ENCODE measurements at regions not wholly inside any gene's neighbourhood (a gene's known extent, or its start where the extent isn't known, plus 50 kb on each side); places are given as distances from the start of the nearest gene placed in this dataset.

- no peaks in the 10 kb centered on the region for H3K27me3 ChIP-seq (ENCODE audit: insufficient read depth, low read depth)
- H2AFZ ChIP-seq (ENCODE audit: low read depth): no peak overlapping the region
- H3K4me1 ChIP-seq (ENCODE audit: low read depth, poor library complexity, severe bottlenecking): no peaks in the 10 kb centered on the region
- H4K20me1 ChIP-seq (ENCODE audit: insufficient read depth): no peaks in the 10 kb centered on the region
- H3K9ac ChIP-seq: no peak overlapping the region
- H3K4me2 ChIP-seq: no peak overlapping the region
- no peaks in the 10 kb centered on the region for H3K36me3 ChIP-seq (ENCODE audit: insufficient read depth)
- no peak overlapping the region for H3K27ac ChIP-seq
- no peaks in the 10 kb centered on the region for H3K79me2 ChIP-seq (ENCODE audit: insufficient read depth, low read depth)
- H3K4me3 ChIP-seq (IDR thresholded peaks at IDR 0.05; ENCODE audit: insufficient read depth, low read depth, low read length): no peak overlapping the region
- TF ChIP-seq CTCF (conservative IDR thresholded peaks at IDR 0.05; ENCODE audit: low read depth, low read length): no peak
Measured at GRCh38 chr13:80173224-80173623, 167.7 kb downstream of the SPRY2 start.

DNA sequence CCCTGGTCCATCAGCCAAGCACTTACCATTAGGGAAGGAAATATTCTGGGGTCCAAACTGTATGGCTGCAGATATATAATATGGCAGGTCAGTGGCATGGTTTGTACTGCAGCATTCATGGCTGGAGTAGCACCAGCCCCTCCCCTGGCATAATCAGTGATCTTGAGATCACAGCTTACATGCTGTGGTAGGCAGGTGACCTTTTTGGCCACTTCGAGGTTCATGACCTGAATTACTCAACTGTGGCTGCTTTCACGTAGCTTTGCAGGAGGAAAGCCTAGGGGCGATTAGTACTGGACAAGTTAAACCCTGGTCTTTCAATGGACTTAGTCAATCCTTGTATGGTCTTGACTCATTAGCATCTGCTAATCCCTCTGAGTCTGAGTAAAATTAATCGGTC lies 169.8 kb downstream of the SPRY2 start:
- Histone ChIP-seq H3K36me3 (ENCODE audit: insufficient read depth) (no peaks in the 10 kb centered on the region), H2AFZ (ENCODE audit: low read depth) (no peak overlapping the region), H3K4me3 (IDR thresholded peaks at IDR 0.05; ENCODE audit: insufficient read depth, low read depth, low read length) (no peak overlapping the region), H3K79me2 (ENCODE audit: insufficient read depth, low read depth) (no peaks in the 10 kb centered on the region), H3K4me1 (ENCODE audit: low read depth, poor library complexity, severe bottlenecking) (no peaks in the 10 kb centered on the region), H4K20me1 (ENCODE audit: insufficient read depth) (no peaks in the 10 kb centered on the region), H3K27ac (no peak overlapping the region), H3K4me2 (no peak overlapping the region), H3K9ac (no peak overlapping the region), H3K27me3 (ENCODE audit: insufficient read depth, low read depth) (no peaks in the 10 kb centered on the region)
- no peak for TF ChIP-seq CTCF (conservative IDR thresholded peaks at IDR 0.05; ENCODE audit: low read depth, low read length)

DNA sequence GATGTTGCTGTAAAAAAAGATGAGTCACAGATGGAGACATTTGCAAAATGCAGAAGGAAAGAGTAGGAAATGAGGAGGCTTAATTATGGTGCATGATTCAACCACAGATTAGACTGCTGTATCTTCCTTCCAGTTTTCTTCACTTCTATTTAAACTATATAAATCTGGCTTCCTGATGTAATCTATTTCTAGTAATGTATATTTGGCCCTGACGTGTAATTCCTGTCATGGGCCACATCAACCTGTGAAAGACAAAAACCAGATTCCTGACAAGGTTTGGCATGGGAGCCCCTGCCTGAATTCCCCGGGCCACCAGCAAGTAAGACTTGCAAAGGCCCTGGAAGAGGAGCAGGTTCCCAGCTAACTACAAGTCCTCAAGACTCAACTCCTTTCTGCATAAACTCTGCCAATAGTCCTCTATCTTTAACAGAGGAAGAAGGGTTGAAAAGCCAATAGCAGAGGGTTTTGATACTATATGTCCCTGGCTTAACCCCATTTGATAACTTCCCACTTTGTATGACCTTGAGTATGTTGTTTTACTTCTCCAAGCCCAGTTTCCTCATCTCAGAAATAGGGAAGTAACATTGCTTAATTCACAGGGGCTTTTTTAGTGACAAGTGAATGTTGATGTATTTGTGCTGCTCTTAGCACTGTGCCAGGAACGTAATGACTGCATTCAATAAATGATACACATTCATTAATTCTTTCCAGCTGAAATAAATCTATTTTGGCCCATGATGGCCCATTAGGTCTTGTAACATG lies 172.7 kb downstream of the SPRY2 start:
- Histone ChIP-seq H3K27ac (no peak overlapping the region), H3K27me3 (ENCODE audit: insufficient read depth, low read depth) (no peaks in the 10 kb centered on the region), H3K4me1 (ENCODE audit: low read depth, poor library complexity, severe bottlenecking) (no peaks in the 10 kb centered on the region), H3K4me2 (no peak overlapping the region), H3K4me3 (IDR thresholded peaks at IDR 0.05; ENCODE audit: insufficient read depth, low read depth, low read length) (no peak overlapping the region), H3K79me2 (ENCODE audit: insufficient read depth, low read depth) (no peaks in the 10 kb centered on the region), H3K36me3 (ENCODE audit: insufficient read depth) (no peaks in the 10 kb centered on the region), H3K9ac (no peak overlapping the region), H4K20me1 (ENCODE audit: insufficient read depth) (no peaks in the 10 kb centered on the region), H2AFZ (ENCODE audit: low read depth) (no peak overlapping the region)
- TF ChIP-seq CTCF (conservative IDR thresholded peaks at IDR 0.05; ENCODE audit: low read depth, low read length): no peak

GRCh38 chr13:80166352-80166751 lies 174.6 kb downstream of the SPRY2 start:
- Histone ChIP-seq H2AFZ (ENCODE audit: low read depth) (no peak overlapping the region), H3K4me1 (ENCODE audit: low read depth, poor library complexity, severe bottlenecking) (no peaks in the 10 kb centered on the region), H4K20me1 (ENCODE audit: insufficient read depth) (no peaks in the 10 kb centered on the region), H3K4me2 (no peak overlapping the region), H3K4me3 (IDR thresholded peaks at IDR 0.05; ENCODE audit: insufficient read depth, low read depth, low read length) (no peak overlapping the region), H3K79me2 (ENCODE audit: insufficient read depth, low read depth) (no peaks in the 10 kb centered on the region), H3K27ac (no peak overlapping the region), H3K27me3 (ENCODE audit: insufficient read depth, low read depth) (no peaks in the 10 kb centered on the region), H3K9ac (no peak overlapping the region), H3K36me3 (ENCODE audit: insufficient read depth) (no peaks in the 10 kb centered on the region)
- no peak for TF ChIP-seq CTCF (conservative IDR thresholded peaks at IDR 0.05; ENCODE audit: low read depth, low read length)
